ENCODE measurements at regions not wholly inside any gene's neighbourhood (a gene's known extent, or its start where the extent isn't known, plus 50 kb on each side); places are given as distances from the start of the nearest gene placed in this dataset.

- ATAC-seq (ENCODE audit: low FRiP score in 2 of 2): no peak
- Histone ChIP-seq H3K27ac (no peak overlapping the region), H3K27me3 (no peaks in the 10 kb centered on the region), H3K36me3 (no peaks in the 10 kb centered on the region), H3K4me3 (no peak overlapping the region), H3K9me3 (no peaks in the 10 kb centered on the region), H3K4me1 (no peaks in the 10 kb centered on the region)
- no peak for TF ChIP-seq CTCF (IDR thresholded peaks at IDR 0.05)
- TF ChIP-seq POLR2AphosphoS5 (IDR thresholded peaks at IDR 0.05): no peak
- TF ChIP-seq EP300 (IDR thresholded peaks at IDR 0.05): no peak
- no peak for TF ChIP-seq POLR2A (IDR thresholded peaks at IDR 0.05)
- no peak for DNase-seq
- WGBS, 2 donors: 58 to 65% methylated on average over 1 of the region's 1 CpG
These were observed 372.5 kb downstream of the IRX2 start for GRCh38 chr5:2378976-2379375.

GRCh38 chr5:2378108-2378507 is 373.4 kb downstream of the IRX2 start:
- Histone ChIP-seq H3K27me3 (no peaks in the 10 kb centered on the region), H3K27ac (no peak overlapping the region), H3K9me3 (no peaks in the 10 kb centered on the region), H3K4me1 (no peaks in the 10 kb centered on the region), H3K36me3 (no peaks in the 10 kb centered on the region), H3K4me3 (no peak overlapping the region)
- DNase-seq (no peak), ATAC-seq (ENCODE audit: low FRiP score in 2 of 2) (no peak)
- 54 to 65% methylated on average over 7 of the region's 7 CpGs for WGBS, 2 donors
- TF ChIP-seq CTCF (IDR thresholded peaks at IDR 0.05) (no peak), POLR2AphosphoS5 (IDR thresholded peaks at IDR 0.05) (no peak), EP300 (IDR thresholded peaks at IDR 0.05) (no peak), POLR2A (IDR thresholded peaks at IDR 0.05) (no peak)

- 96 to 98% methylated on average over 4 to 6 of the region's 6 CpGs for WGBS, 2 donors
- no peak overlapping the region for H3K27ac ChIP-seq
- no peaks in the 10 kb centered on the region for H3K27me3 ChIP-seq
- TF ChIP-seq POLR2A (IDR thresholded peaks at IDR 0.05): no peak
- TF ChIP-seq CTCF (IDR thresholded peaks at IDR 0.05): no peak
- TF ChIP-seq EP300 (IDR thresholded peaks at IDR 0.05): no peak
- no peak for TF ChIP-seq POLR2AphosphoS5 (IDR thresholded peaks at IDR 0.05)
- no peaks in the 10 kb centered on the region for H3K4me1 ChIP-seq
- H3K4me3 ChIP-seq: no peak overlapping the region
- no peaks in the 10 kb centered on the region for H3K36me3 ChIP-seq
- DNase-seq (no peak), ATAC-seq (ENCODE audit: low FRiP score in 2 of 2) (no peak)
- H3K9me3 ChIP-seq: no peaks in the 10 kb centered on the region
These were observed 375.0 kb downstream of the IRX2 start for GRCh38 chr5:2376486-2376885.

GRCh38 chr5:2375757-2376250 is 375.7 kb downstream of the IRX2 start:
- no peaks in the 10 kb centered on the region for H3K27me3 ChIP-seq
- TF ChIP-seq CTCF (IDR thresholded peaks at IDR 0.05) (no peak), POLR2AphosphoS5 (IDR thresholded peaks at IDR 0.05) (no peak), EP300 (IDR thresholded peaks at IDR 0.05) (no peak), POLR2A (IDR thresholded peaks at IDR 0.05) (no peak)
- H3K4me1 ChIP-seq: no peaks in the 10 kb centered on the region
- no peaks in the 10 kb centered on the region for H3K9me3 ChIP-seq
- DNase-seq (no peak), ATAC-seq (ENCODE audit: low FRiP score in 2 of 2) (no peak)
- no peak overlapping the region for H3K4me3 ChIP-seq
- no peak overlapping the region for H3K27ac ChIP-seq
- H3K36me3 ChIP-seq: no peaks in the 10 kb centered on the region
- WGBS, 2 donors: 76 to 77% methylated on average over 11 of the region's 11 CpGs

GRCh38 chr5:2375291-2375690 is 376.2 kb downstream of the IRX2 start:
- no peak for TF ChIP-seq EP300 (IDR thresholded peaks at IDR 0.05)
- no peak for TF ChIP-seq POLR2AphosphoS5 (IDR thresholded peaks at IDR 0.05)
- no peak for TF ChIP-seq POLR2A (IDR thresholded peaks at IDR 0.05)
- TF ChIP-seq CTCF (IDR thresholded peaks at IDR 0.05): no peak
- Histone ChIP-seq H3K27me3 (no peaks in the 10 kb centered on the region), H3K27ac (no peak overlapping the region), H3K9me3 (no peaks in the 10 kb centered on the region), H3K4me1 (no peaks in the 10 kb centered on the region), H3K36me3 (no peaks in the 10 kb centered on the region), H3K4me3 (no peak overlapping the region)
- WGBS, 2 donors: 89 to 92% methylated on average over 13 of the region's 13 CpGs
- no peak for DNase-seq
- ATAC-seq (ENCODE audit: low FRiP score in 2 of 2): no peak
